ENCODE measurements at regions not wholly inside any gene's neighbourhood (a gene's known extent, or its start where the extent isn't known, plus 50 kb on each side); places are given as distances from the start of the nearest gene placed in this dataset.

GRCh38 chr3:118766306-118766669 is 268.4 kb downstream of the IGSF11 start:
- TF ChIP-seq GATA2 (IDR thresholded peaks at IDR 0.05; ENCODE audit: low read depth, low read length) (no peak), GATA3 (IDR thresholded peaks at IDR 0.05; ENCODE audit: low read depth, low read length) (no peak)
